ENCODE measurements at regions not wholly inside any gene's neighbourhood (a gene's known extent, or its start where the extent isn't known, plus 50 kb on each side); places are given as distances from the start of the nearest gene placed in this dataset.

DNA sequence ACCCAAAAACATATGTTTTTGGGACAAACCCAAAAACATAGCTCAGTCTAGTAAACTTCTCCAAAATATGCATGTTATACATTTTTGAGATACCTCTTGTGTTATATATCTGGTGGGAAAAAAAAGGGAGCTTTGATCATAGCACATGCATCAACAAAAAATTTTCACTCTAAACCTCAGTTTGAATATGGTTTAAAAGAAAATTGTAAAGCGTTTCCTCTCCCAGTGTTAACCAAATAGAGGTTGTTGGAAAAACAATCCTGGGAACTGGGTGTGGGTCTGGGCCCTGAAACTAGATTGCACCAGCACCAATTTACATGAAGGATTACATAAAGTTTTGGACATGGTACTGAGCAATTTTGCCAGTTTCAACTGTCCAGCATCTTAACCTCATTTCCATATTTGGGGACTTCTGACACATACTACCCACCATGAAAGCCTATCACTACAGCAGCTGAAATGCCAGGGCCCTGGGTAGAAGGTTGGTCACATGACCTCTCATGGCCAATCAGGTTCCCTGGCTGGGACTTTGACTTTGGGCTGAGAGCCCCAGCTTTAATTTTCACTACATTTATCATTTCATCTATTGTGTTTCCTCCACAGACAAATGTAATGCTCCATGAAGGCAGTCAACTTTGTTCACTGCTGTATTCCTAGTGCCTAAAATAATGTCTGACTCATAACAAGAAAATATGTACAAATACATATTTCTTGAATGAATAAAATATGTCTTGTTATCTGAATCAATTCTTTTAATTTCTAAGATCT lies 150.7 kb downstream of the SETD4 start:
- no peak overlapping the region for H2AFZ ChIP-seq
- in situ Hi-C loops (cut with MboI) = no loop called here
- H4K20me1 ChIP-seq (ENCODE audit: insufficient read depth) = no peaks in the 10 kb centered on the region
- H3K4me1 ChIP-seq (ENCODE audit: insufficient read depth) = peaks cover 22% of the 10 kb centered on the region
- H3K36me3 ChIP-seq (ENCODE audit: low read depth) = no peaks in the 10 kb centered on the region
- no peaks in the 10 kb centered on the region for H3K9me2 ChIP-seq (ENCODE audit: insufficient read depth)
- no peaks in the 10 kb centered on the region for H3K9me3 ChIP-seq (ENCODE audit: low read depth)
- no peak overlapping the region for H3K4me2 ChIP-seq (ENCODE audit: unreplicated experiment)
- H3K9ac ChIP-seq = no peak overlapping the region
- no peaks in the 10 kb centered on the region for H3K27me3 ChIP-seq (replicated peaks; ENCODE audit: insufficient read depth)
- no peak overlapping the region for H3K27ac ChIP-seq
- WGBS, 2 experiments (ENCODE audit: low coverage in 1 of 2, low lambda C conversion rate in 2 of 2, missing lambda C conversion rate in 2 of 2) = 89 to 96% methylated on average over 1 of the region's 1 CpG
- DNase-seq = peak; percentile 9
- H3F3A ChIP-seq (ENCODE audit: insufficient read depth) = peaks cover 13% of the 10 kb centered on the region
- no peak for TF ChIP-seq EZH2phosphoT487 (IDR thresholded peaks at IDR 0.05; ENCODE audit: insufficient read depth, low read depth)
- TF ChIP-seq EZH2 (IDR thresholded peaks at IDR 0.05; ENCODE audit: insufficient read depth, poor library complexity, severe bottlenecking) = no peak
- no peaks in the 10 kb centered on the region for H3K79me2 ChIP-seq (ENCODE audit: insufficient read depth)
- H3K4me3 ChIP-seq = no peak overlapping the region

DNA sequence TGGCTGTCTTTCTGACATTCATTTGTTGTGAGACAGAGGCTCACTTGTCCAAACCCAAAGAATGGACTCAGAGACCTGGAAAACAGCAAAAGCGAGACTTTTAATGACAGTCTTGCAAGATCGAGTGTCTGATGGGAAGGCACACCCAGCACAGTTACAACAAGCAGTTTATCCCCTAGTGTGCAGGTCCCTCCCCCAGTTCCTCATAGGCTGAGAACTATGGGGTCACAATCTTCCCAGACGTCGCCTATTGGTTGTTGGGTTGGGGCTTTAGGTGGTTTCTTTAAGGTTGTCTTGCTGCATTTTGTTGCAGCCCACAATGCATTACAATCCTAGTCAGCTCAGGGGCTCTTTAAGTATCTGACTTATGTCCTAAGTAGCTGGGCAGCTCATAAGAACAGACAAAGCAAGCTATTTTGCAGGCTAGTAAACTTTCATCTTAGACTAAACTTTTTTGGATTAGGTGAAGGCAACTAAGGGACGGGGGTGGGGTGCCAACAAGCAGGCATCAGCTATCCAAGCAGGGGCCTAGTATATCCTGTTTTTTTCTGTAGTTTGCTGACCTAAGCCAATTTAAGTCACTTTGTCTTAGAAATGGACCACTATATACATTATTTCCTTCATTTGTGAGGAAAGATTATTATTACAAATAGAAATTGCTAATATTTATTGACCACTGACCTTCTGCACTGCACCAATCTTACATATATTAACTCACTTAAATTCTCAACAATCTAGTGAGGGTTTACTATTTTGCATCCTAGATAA lies 151.8 kb downstream of the SETD4 start:
- no peak overlapping the region for H3K4me2 ChIP-seq (ENCODE audit: unreplicated experiment)
- no peak overlapping the region for H3K27ac ChIP-seq
- peaks cover 23% of the 10 kb centered on the region for H3K4me1 ChIP-seq (ENCODE audit: insufficient read depth)
- no peak overlapping the region for H3K9ac ChIP-seq
- H3K9me3 ChIP-seq (ENCODE audit: low read depth) = no peaks in the 10 kb centered on the region
- TF ChIP-seq EZH2phosphoT487 (IDR thresholded peaks at IDR 0.05; ENCODE audit: insufficient read depth, low read depth) = no peak
- no peak for TF ChIP-seq EZH2 (IDR thresholded peaks at IDR 0.05; ENCODE audit: insufficient read depth, poor library complexity, severe bottlenecking)
- in situ Hi-C loops (cut with MboI) = no loop called here
- no peaks in the 10 kb centered on the region for H3K79me2 ChIP-seq (ENCODE audit: insufficient read depth)
- peaks cover 13% of the 10 kb centered on the region for H3F3A ChIP-seq (ENCODE audit: insufficient read depth)
- 96 to 99% methylated on average over 5 of the region's 5 CpGs for WGBS, 2 experiments (ENCODE audit: low coverage in 1 of 2, low lambda C conversion rate in 2 of 2, missing lambda C conversion rate in 2 of 2)
- H4K20me1 ChIP-seq (ENCODE audit: insufficient read depth) = no peaks in the 10 kb centered on the region
- no peak overlapping the region for H2AFZ ChIP-seq
- no peaks in the 10 kb centered on the region for H3K36me3 ChIP-seq (ENCODE audit: low read depth)
- no peaks in the 10 kb centered on the region for H3K9me2 ChIP-seq (ENCODE audit: insufficient read depth)
- DNase-seq = no peak
- H3K27me3 ChIP-seq (replicated peaks; ENCODE audit: insufficient read depth) = no peaks in the 10 kb centered on the region
- no peak overlapping the region for H3K4me3 ChIP-seq

DNA sequence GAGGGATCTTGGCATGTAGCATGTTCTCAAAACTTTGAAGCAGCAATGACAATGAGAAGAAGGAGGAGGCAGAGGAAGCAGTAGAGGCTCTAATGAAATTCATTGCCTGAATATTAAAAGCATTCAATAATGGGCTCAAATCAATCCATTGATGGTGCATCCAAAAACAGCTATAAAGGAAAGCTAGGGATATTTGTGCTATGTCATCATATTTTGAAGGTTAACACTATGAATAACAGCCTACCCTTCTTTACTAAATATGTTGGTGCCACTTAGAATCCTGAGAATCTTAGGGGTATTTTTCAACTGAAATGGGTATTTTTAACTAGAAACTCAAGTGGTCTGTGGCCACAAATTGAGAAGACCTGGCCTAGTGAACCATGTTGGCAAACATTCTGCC lies 153.7 kb downstream of the SETD4 start:
- H3K4me3 ChIP-seq = no peak overlapping the region
- no peaks in the 10 kb centered on the region for H4K20me1 ChIP-seq (ENCODE audit: insufficient read depth)
- H3K9ac ChIP-seq = no peak overlapping the region
- no peak for TF ChIP-seq EZH2 (IDR thresholded peaks at IDR 0.05; ENCODE audit: insufficient read depth, poor library complexity, severe bottlenecking)
- no peak for TF ChIP-seq EZH2phosphoT487 (IDR thresholded peaks at IDR 0.05; ENCODE audit: insufficient read depth, low read depth)
- H3K4me1 ChIP-seq (ENCODE audit: insufficient read depth) = peaks cover 23% of the 10 kb centered on the region
- in situ Hi-C loops (cut with MboI) = no loop called here
- no peak overlapping the region for H3K27ac ChIP-seq
- H3K4me2 ChIP-seq (ENCODE audit: unreplicated experiment) = no peak overlapping the region
- no peak for DNase-seq
- no peaks in the 10 kb centered on the region for H3K9me3 ChIP-seq (ENCODE audit: low read depth)
- no peaks in the 10 kb centered on the region for H3K9me2 ChIP-seq (ENCODE audit: insufficient read depth)
- no peak overlapping the region for H2AFZ ChIP-seq
- H3K79me2 ChIP-seq (ENCODE audit: insufficient read depth) = no peaks in the 10 kb centered on the region
- peaks cover 13% of the 10 kb centered on the region for H3F3A ChIP-seq (ENCODE audit: insufficient read depth)
- H3K36me3 ChIP-seq (ENCODE audit: low read depth) = no peaks in the 10 kb centered on the region
- no peaks in the 10 kb centered on the region for H3K27me3 ChIP-seq (replicated peaks; ENCODE audit: insufficient read depth)

DNA sequence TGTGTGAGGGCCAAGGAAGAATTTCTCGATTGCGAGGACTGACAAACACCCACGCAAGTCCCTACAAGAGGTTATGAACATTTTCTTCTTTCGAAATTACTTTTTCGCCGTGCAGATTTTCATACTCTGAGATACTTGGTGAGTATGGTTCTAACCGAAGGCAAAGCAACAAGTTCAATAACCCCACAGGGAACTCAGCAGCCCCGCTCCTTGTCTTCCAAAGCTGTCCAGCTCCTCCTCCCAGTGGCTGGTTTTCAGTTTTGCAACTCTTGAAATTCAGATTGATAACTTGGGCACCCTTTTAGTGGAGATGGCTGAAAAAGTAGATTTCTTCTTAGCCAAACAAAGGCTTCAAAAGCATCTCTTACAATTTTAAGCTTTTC lies 154.4 kb downstream of the SETD4 start:
- H4K20me1 ChIP-seq (ENCODE audit: insufficient read depth) = no peaks in the 10 kb centered on the region
- no peaks in the 10 kb centered on the region for H3K27me3 ChIP-seq (replicated peaks; ENCODE audit: insufficient read depth)
- peaks cover 23% of the 10 kb centered on the region for H3K4me1 ChIP-seq (ENCODE audit: insufficient read depth)
- H3K36me3 ChIP-seq (ENCODE audit: low read depth) = no peaks in the 10 kb centered on the region
- peak overlapping the region; percentile 71 for H3K4me2 ChIP-seq (ENCODE audit: unreplicated experiment)
- no peaks in the 10 kb centered on the region for H3K9me2 ChIP-seq (ENCODE audit: insufficient read depth)
- peak overlapping the region; percentile 92 for H2AFZ ChIP-seq
- DNase-seq = peak; percentile 41
- H3F3A ChIP-seq (ENCODE audit: insufficient read depth) = peaks cover 13% of the 10 kb centered on the region
- H3K9ac ChIP-seq = no peak overlapping the region
- no peak overlapping the region for H3K4me3 ChIP-seq
- in situ Hi-C loops (cut with MboI) = no loop called here
- TF ChIP-seq EZH2 (IDR thresholded peaks at IDR 0.05; ENCODE audit: insufficient read depth, poor library complexity, severe bottlenecking) (no peak), EZH2phosphoT487 (IDR thresholded peaks at IDR 0.05; ENCODE audit: insufficient read depth, low read depth) (no peak)
- H3K9me3 ChIP-seq (ENCODE audit: low read depth) = no peaks in the 10 kb centered on the region
- H3K79me2 ChIP-seq (ENCODE audit: insufficient read depth) = no peaks in the 10 kb centered on the region
- H3K27ac ChIP-seq = 0 out of 2 replicates have a peak overlapping the region, but pooled peaks have one; percentile 32
- WGBS, 2 experiments (ENCODE audit: low coverage in 1 of 2, low lambda C conversion rate in 2 of 2, missing lambda C conversion rate in 2 of 2) = 20% methylated on average over 8 of the region's 8 CpGs
